Astrocyte of the hippocampus (primary cell): ENCODE measurements at regions not wholly inside any gene's neighbourhood (a gene's known extent, or its start where the extent isn't known, plus 50 kb on each side); places are given as distances from the start of the nearest gene placed in this dataset.
A peak's percentile ranks its signal among the peaks of the same experiment; 100 is the strongest.

ENCODE experiments used
- DNase-seq: peaks from one replicate; pipeline ENCODE4 v3.0.0; 2011; ENCODE audit warnings: low read depth, low spot score

DNA sequence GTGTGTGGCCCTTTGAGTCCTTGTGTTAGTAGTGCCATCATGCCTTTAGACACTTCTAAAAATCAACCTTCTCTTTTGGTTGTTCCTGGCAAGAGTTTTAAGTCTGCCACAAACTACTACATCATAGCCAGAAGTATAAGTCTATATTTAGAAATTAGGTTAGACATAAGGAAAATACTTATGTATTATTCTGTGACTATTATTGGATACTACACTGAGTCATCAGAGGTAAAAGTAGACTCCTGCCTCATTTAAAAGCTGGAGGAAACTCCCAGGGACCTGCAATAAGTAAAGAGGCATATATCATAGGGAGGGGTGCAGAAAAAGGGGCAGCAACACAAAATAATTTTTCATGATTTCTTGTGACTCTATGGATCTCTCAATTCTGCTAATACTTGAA lies 99.4 kb upstream of the OSR1 start:
- no peak for DNase-seq

DNA sequence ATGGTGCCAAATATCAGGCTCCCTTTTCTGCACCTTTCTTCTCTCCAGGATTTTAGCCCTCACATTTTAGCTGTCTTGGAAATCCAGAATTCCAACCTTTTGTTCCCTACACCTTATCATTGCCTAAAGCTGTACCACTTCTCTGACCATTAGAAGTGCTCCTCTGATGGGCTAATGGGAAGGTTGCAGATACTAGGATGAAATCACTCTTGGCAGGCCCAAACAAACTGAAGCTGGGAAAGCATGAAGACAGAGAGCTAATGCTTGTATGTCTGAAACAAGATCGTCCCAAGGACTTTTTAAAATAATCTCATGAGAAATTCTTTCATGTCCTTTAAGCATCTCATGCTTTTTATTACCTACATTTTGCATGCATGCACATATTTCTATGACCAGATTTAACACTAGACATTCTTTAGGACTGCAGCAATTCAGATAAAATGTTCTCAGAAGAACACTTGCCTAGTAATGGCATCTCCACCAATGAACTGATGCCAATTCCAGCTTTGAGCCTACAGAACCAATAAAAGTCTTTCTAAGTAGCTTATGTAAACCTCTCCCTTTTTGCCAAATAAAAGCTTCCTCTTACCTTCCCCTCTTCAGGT lies 98.4 kb upstream of the OSR1 start:
- DNase-seq, result no peak

DNA sequence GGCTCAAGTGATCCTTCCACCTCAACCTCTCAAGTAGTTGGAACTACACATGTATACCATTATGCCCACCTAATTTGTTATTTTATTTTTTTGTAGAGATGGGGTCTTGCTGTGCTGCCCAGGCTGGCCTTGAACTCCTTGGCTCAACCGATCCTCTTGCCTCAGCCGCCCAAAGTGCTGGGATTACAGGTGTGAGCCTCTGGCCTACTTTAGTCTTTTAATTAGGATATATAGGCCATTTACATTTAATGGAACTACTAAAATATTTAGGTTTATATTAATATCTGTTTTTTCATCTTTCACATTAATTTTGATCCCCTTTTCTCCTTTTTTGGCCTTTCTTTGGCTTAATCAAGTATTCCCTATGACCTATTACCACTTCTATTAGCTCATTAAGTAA lies 95.7 kb upstream of the OSR1 start:
- no peak for DNase-seq

DNA sequence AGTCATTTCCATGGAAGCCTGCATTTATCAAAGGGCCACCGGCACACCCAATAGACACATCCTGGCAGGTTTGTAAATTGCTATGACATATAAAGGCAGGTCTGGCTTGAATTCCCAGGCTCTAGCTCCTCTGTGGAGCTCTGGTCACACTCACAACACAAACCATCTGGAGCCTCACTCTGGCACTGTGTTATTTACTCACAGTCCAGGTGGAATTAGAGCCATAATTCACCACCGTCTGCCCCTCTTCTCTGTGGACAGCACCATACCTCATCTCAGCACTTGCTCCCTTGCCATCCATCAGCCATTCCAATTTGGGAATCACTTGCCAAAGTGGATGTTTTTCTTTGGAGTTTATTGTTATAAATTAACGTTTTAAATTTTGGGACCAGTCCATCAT lies 84.3 kb upstream of the OSR1 start:
- DNase-seq, result no peak

DNA sequence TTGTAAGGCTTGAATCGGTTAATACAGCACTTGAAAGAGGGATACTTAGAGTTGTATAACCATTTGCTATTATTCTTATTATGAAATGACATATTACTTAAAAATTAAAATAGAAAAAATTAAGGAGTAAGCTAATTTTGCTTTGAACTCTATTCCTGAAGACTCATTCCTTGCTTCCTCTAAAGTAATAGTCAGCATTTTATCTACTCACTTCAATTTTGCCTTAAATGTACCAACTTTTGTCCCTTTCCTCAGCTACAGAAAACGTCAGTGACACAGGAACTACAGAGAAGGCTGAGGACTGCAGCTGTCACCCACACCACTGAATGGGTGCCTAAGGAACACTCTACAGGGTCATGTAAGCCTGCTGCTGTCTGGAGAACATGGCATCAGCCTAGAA lies 80.7 kb upstream of the OSR1 start:
- no peak for DNase-seq

DNA sequence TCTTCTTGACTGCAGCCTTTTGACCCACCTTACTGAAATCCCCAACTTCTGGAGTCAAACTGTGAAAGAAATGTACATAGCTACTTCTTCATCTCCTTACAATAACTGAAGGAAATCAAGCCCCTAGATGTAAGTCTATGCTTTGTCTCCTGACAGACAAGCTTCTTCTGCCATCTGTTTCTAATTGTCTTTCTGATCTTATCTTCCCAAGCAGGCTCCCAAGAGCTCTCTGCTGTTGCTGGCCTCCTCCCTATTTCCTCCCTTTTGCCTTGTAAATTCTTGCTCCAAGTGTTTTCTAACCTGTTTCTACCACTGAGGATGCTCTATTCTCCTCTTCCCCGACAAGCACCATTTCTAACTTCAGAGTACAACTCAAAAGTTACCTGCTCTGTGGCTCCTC lies 77.4 kb upstream of the OSR1 start:
- DNase-seq, result no peak

GRCh38 chr2:19434413-19434812 lies 76.0 kb upstream of the OSR1 start:
- no peak for DNase-seq

DNA sequence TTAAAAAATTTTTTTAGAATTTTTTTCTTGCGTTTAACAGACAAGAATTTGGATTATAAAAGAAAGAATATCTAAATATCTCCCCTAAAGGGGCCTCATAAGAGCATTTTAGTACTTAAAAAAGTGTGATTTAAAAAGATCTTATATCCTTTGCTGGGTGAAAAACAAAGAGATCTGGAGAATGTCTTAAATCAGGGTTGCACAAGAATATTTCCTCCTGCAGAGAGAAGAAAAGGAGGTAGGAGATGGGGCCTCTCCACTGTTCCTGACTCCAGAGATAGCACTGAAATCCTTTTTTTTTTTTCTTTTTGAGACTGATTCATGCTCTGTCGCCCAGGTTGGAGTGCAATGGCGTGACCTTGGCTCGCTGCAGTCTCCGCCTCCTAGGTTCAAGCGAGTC lies 68.5 kb upstream of the OSR1 start:
- DNase-seq, result no peak

- no peak for DNase-seq
These were observed 67.7 kb upstream of the OSR1 start for GRCh38 chr2:19426144-19426543.

- no peak for DNase-seq
These were observed 67.0 kb upstream of the OSR1 start for GRCh38 chr2:19425419-19425818.

DNA sequence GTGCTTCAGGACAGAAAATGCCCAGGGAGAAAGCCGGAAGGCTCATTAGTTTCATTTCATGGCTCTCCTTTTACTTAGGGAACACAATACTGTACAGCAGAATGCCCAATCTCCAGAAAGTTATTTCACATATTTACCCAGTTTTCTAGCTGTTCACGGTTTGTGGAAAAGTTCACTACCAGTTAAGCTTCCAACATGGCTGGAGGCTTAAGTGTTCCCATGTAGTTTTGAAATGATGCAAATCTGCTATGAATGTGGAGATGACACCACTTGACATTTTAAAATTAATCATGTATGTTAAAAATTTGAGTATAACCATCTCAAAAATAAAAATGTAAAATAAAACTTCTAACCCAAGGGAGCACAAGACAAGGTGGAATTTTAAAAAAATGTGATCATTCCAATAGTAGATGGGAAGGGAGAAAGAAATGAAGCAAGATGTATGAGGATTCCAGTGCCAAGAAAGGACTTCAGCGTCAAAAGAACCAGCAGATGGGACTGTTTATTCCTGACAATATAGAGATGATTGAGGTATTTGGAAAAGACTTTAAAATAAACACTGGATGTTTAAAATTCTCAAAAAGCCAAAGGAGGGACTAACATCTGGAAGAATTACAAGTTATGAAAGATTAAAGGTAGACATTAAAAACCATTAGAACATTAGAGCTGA lies 60.9 kb upstream of the OSR1 start:
- no peak for DNase-seq

- no peak for DNase-seq
These were observed 58.6 kb upstream of the OSR1 start for GRCh38 chr2:19416784-19417684.

DNA sequence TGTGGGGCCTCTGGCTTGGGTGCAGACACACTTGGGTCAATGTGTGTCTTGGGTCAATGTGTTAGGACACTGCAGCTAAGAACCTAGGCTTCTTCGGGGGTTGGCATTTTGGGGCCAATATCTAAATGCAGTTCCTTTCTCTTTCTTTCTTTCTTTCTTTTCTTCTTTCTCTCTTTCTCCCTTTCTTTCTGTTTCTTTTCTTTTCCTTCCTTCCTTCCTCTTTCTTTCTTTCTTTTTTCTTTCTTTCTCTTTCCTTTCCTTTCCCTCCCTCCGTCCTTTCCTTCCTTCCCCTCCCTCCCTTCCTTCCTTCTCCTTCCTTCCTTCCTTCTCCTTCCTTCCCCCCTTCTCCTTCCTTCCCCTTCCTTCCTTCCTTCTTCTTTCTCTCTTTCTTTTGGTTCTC lies 57.7 kb upstream of the OSR1 start:
- no peak for DNase-seq

DNA sequence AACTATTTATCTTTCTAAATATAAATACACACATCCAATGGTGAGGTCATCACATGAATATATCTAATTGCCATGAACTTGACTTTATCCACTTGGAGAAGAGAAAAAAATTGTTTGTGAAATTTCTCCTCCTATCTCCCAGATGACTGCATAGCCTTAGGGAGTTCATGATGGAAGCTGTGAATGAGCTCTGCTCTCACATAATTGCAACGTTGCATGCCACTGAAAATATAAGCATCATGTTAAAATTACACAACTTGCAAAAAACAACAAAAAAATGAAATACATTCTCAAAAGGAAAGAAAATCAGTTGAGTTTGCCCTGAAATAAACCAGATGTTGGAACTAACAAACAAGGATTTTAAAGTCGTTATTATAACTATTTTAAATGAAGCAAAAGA lies 50.6 kb upstream of the OSR1 start:
- no peak for DNase-seq

DNA sequence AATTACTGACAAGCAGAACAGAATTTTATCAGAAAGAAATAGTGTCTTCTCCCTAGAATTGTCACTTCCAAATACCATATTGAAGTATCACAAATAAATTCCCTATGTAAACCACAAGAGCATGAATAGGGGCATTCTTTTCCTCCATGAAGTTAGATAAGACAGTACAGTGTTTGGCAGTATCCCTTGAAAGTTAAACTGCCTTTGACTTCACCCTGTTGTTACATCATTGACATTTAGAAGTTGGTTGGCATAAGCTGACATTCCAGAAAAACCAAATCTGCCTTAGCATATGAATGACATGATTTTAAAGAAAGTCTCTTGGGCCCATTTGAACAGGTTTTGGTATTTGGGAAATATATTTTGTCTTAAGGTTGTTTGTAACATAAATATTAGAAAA lies 50.2 kb upstream of the OSR1 start:
- peak; percentile 40 for DNase-seq
